ENCODE measurements at regions not wholly inside any gene's neighbourhood (a gene's known extent, or its start where the extent isn't known, plus 50 kb on each side); places are given as distances from the start of the nearest gene placed in this dataset.
"Not testable (repeated sequence)": the region's sequence is repeated elsewhere in the genome, so short reads cannot be mapped to it uniquely, and the experiment has no call there.

DNA sequence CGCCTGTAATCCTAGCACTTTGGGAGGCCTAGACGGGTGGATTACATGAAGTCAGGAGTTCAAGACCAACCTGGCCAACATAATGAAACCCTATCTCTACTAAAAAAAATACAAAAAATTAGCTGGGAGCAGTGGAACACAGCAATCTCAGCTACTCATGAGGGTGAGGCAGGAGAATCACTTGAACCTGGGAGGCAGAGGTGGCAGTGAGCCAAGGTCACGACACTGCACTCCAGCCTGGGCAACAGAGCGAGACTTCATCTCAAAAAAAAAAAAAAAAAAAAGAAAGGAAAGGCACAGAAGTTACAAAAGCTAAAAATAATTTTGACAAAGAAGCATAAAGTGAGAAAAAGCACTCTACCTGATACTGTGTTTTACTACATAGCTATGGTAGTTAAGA, 618.1 kb downstream of the PDHA2 start:
- TF ChIP-seq, protein P1, sequence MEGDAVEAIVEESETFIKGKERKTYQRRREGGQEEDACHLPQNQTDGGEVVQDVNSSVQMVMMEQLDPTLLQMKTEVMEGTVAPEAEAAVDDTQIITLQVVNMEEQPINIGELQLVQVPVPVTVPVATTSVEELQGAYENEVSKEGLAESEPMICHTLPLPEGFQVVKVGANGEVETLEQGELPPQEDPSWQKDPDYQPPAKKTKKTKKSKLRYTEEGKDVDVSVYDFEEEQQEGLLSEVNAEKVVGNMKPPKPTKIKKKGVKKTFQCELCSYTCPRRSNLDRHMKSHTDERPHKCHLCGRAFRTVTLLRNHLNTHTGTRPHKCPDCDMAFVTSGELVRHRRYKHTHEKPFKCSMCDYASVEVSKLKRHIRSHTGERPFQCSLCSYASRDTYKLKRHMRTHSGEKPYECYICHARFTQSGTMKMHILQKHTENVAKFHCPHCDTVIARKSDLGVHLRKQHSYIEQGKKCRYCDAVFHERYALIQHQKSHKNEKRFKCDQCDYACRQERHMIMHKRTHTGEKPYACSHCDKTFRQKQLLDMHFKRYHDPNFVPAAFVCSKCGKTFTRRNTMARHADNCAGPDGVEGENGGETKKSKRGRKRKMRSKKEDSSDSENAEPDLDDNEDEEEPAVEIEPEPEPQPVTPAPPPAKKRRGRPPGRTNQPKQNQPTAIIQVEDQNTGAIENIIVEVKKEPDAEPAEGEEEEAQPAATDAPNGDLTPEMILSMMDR (IDR thresholded peaks at IDR 0.05 in 2 of 3, conservative IDR thresholded peaks at IDR 0.05 in 1 of 3; ENCODE audit: borderline replicate concordance in 1 of 3, insufficient read depth in 1 of 3, low read depth in 2 of 3, low read length in 2 of 3) = not testable (repeated sequence)
- TF ChIP-seq, protein P2, sequence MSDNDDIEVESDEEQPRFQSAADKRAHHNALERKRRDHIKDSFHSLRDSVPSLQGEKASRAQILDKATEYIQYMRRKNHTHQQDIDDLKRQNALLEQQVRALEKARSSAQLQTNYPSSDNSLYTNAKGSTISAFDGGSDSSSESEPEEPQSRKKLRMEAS (IDR thresholded peaks at IDR 0.05) = not testable (repeated sequence)
- not testable (repeated sequence) for TF ChIP-seq SIN3A (IDR thresholded peaks at IDR 0.05; ENCODE audit: low read depth); ELF1 (IDR thresholded peaks at IDR 0.05; ENCODE audit: borderline replicate concordance, low read depth); ZNF274 (IDR thresholded peaks at IDR 0.05; ENCODE audit: low read depth, low read length); FOSL1 (IDR thresholded peaks at IDR 0.05; ENCODE audit: low read depth)
- TF ChIP-seq, protein P3, sequence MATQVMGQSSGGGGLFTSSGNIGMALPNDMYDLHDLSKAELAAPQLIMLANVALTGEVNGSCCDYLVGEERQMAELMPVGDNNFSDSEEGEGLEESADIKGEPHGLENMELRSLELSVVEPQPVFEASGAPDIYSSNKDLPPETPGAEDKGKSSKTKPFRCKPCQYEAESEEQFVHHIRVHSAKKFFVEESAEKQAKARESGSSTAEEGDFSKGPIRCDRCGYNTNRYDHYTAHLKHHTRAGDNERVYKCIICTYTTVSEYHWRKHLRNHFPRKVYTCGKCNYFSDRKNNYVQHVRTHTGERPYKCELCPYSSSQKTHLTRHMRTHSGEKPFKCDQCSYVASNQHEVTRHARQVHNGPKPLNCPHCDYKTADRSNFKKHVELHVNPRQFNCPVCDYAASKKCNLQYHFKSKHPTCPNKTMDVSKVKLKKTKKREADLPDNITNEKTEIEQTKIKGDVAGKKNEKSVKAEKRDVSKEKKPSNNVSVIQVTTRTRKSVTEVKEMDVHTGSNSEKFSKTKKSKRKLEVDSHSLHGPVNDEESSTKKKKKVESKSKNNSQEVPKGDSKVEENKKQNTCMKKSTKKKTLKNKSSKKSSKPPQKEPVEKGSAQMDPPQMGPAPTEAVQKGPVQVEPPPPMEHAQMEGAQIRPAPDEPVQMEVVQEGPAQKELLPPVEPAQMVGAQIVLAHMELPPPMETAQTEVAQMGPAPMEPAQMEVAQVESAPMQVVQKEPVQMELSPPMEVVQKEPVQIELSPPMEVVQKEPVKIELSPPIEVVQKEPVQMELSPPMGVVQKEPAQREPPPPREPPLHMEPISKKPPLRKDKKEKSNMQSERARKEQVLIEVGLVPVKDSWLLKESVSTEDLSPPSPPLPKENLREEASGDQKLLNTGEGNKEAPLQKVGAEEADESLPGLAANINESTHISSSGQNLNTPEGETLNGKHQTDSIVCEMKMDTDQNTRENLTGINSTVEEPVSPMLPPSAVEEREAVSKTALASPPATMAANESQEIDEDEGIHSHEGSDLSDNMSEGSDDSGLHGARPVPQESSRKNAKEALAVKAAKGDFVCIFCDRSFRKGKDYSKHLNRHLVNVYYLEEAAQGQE (IDR thresholded peaks at IDR 0.05; ENCODE audit: low read depth) = not testable (repeated sequence)
